Fibroblast of mammary gland (primary cell): ENCODE measurements at regions not wholly inside any gene's neighbourhood (a gene's known extent, or its start where the extent isn't known, plus 50 kb on each side); places are given as distances from the start of the nearest gene placed in this dataset.
"Not testable (repeated sequence)": the region's sequence is repeated elsewhere in the genome, so short reads cannot be mapped to it uniquely, and the experiment has no call there.

ENCODE experiments used
- DNase-seq: peaks from one replicate; pipeline ENCODE4 v3.0.0-alpha.2; 2010; ENCODE audit warnings: low read depth
- H3K4me3 ChIP-seq: 2 replicates; pipeline ENCODE4 v1.5.1; 2011; ENCODE audit warnings: low read depth, mild to moderate bottlenecking, low read length, moderate library complexity; ENCODE audit not compliant: control insufficient read depth
- TF ChIP-seq, protein P1 (sequence below): conservative IDR thresholded peaks from 2 replicates; pipeline ENCODE4 v1.5.1; 2011; ENCODE audit warnings: low read depth, low read length, inconsistent platforms; ENCODE audit not compliant: control insufficient read depth, insufficient read depth

DNA sequence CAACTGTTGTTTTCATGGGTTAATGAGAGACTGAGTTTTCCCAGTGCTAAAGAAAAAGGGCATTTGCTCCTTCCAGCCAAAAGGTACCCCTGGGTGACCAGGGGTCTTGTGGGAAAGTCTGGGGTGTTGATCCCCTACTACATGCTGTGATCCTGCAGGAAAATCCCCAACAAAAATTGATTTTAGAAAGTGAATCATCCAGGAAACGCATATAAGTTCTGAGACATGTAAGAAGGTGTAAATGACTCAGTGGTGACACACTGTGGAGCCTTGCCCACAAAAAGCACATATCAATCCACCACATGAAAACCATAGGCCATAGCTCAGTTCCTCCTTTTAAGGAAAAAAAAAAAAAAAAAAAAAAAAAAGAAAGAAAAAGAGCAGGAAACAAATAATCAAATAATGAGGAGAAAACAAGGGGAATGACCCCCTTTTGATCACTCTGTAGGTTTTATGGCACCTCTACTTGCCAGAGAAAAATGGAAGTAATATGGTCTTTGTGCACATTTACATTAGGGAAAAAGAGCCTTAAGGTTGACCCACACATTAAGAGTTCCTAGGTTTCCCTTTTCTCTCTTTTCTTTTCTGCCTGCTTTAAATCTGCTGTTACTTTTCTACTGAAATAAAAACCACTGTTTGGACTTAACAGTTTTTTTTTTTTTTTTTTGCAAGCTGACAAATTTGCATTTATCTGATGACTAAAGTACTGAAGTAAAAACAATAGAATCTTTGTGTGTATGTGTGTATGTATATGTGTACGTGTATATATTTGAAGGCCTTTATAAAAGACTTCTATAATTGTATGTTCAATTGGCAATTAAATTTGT is 386.0 kb downstream of the KIF20B start:
- DNase-seq = peak; percentile 93
- TF ChIP-seq, protein P1, sequence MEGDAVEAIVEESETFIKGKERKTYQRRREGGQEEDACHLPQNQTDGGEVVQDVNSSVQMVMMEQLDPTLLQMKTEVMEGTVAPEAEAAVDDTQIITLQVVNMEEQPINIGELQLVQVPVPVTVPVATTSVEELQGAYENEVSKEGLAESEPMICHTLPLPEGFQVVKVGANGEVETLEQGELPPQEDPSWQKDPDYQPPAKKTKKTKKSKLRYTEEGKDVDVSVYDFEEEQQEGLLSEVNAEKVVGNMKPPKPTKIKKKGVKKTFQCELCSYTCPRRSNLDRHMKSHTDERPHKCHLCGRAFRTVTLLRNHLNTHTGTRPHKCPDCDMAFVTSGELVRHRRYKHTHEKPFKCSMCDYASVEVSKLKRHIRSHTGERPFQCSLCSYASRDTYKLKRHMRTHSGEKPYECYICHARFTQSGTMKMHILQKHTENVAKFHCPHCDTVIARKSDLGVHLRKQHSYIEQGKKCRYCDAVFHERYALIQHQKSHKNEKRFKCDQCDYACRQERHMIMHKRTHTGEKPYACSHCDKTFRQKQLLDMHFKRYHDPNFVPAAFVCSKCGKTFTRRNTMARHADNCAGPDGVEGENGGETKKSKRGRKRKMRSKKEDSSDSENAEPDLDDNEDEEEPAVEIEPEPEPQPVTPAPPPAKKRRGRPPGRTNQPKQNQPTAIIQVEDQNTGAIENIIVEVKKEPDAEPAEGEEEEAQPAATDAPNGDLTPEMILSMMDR = no peak
- no peak overlapping the region for H3K4me3 ChIP-seq

DNA sequence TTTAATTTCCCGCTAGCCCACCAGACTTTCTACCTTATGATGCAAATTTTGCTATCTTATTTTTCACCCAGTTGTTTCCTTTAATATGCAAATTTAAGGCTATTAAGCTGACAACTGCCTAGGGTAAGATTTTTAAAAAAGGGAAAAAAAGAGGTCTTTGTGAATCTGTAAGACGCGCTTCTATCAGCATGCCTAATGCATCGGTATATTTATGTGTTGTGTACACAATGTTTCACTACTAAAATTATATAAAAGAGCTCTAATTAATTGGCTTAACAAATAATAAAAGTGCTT is 386.6 kb downstream of the KIF20B start:
- TF ChIP-seq, protein P1 = no peak
- DNase-seq = no peak
- no peak overlapping the region for H3K4me3 ChIP-seq

DNA sequence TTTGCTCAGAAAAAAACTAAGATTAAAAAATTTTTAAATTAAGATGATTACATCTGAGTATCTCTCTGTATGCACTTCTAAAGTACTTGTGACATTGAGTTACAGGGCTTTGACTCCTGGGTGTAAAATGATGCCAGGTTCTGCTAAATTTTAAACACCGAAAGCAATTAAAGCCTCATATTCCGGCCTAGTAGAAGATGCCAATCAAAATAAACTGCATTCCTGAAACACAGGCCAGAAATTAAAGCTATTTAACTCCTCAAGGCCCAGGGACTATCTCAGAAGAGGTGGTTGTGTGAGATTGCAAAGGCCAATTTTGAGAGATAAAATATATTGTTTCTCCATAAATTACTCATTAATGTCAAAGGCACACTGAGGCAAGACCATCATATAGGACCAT is 388.3 kb downstream of the KIF20B start:
- H3K4me3 ChIP-seq = no peak overlapping the region
- TF ChIP-seq, protein P1 = no peak
- no peak for DNase-seq

DNA sequence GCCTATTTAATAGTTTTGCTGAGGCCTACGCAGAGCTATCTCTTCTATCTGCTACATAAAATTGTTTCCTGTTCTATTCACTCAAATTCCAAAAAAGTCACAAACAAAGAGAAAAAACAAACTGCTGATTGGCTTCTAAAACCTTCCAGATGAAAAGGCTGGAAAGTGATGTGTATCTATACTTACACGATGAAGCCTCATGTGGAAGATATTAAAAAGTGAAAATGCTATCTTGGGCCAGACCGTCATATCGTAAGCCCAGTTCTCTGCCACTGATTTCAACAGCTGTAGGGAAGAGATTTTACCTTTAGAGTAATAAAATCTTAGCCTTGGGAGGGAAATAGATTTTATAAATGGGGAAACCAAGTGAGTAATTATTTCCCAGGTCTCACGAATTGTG is 394.8 kb downstream of the KIF20B start:
- no peak overlapping the region for H3K4me3 ChIP-seq
- TF ChIP-seq, protein P1 = no peak
- no peak for DNase-seq

DNA sequence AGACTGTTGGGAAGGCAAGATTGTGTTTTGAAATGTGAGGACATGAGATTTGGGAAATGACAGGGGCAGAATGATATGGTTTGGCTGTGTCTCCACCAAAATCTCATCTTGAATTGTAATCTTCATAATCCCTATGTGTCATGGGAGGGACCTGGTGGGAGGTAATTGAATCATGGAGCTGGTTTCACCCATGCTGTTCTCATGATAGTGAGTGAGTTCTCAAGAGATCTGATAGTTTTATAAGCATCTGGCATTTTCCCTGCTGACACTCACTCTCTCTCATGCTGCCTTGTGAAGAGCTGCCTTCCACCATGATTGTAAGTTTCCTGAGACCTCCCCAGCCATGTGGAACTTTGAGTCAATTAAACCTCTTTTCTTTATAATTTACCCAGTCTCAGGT is 406.2 kb downstream of the KIF20B start:
- H3K4me3 ChIP-seq, DNase-seq: not testable (repeated sequence)

DNA sequence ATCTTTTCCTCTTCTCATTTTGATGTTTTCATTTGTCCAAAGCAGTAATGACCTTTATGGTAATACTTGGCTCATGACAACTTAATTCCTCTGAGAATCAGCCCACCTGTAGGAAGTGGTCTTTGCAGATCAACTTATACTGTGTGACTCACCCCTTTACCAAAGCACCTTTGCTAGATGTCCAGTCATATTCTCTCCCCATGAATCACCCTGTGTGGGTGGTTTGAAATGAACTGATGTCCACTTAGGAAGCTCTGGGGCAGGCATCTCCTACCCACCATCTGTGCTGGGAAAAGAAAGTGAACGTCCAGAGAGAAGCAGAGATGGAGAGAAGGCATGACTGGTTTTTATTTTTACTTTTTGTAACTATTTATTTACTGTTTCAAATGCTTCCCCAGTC is 410.3 kb downstream of the KIF20B start:
- H3K4me3 ChIP-seq = no peak overlapping the region
- TF ChIP-seq, protein P1 = no peak
- DNase-seq = peak; percentile 87

DNA sequence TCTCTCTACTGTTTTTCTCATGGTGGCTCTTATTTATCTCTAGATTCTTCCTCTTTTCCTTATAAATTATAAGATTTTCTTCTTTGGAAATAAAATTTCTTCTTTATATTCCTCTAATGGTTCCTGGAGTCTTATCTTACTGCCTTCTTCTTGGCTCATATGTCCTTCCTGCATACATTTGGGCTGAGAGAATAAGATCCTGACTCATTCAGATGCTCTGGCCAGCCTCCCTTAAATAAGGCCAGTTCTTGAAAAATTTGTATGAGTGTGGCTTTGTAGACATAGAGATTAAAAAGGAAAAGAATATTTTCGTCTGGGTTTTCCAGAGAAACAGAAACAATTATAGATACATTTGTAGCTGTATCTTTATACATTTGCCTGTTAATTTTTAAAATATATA is 411.3 kb downstream of the KIF20B start:
- no peak overlapping the region for H3K4me3 ChIP-seq
- peak; percentile 76 for DNase-seq
- TF ChIP-seq, protein P1 = no peak

DNA sequence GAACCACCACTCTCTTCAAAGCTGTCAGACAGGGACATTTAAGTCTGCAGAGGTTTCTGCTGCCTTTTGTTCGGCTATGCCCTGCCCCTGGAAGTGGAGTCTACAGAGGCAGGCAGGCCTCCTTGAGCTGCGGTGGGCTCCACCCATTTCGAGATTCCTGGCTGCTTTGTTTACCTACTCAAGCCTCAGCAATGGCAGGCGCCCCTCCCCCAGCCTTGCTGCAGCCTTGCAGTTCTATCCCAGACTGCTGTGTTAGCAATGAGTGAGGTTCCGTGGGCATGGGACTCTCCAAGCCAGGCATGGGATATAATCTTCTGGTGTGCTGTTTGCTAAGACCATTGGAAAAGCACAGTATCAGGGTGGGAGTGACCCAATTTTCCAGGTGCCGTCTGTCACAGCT is 417.2 kb downstream of the KIF20B start:
- H3K4me3 ChIP-seq, DNase-seq: not testable (repeated sequence)

DNA sequence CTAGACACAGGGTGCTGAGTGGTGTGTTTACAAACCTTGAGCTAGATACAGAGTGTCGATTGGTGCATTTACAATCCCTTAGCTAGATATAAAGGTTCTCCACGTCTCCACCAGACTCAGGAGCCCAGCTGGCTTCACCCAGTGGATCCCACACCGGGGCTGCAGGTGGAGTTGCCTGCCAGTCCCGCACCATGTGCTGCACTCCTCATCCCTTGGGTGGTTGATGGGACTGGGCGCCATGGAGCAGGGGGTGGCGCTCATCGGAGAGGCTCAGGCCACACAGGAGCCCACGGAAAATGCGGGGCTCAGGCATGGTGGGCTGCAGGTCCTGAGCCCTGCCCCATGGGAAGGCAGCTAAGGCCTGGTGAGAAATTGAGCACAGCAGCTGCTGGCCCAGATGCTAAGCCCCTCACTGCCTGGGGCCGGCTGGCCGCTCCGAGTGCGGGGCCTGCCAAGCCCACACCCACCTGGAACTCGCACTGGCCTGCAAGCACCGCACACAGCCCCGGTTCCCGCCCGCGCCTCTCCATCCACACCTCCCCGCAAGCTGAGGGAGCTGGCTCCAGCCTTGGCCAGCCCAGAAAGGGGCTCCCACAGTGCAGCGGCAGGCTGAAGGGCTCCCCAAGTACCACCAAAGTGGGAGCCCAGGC is 418.4 kb downstream of the KIF20B start:
- DNase-seq, H3K4me3 ChIP-seq: not testable (repeated sequence)
